ENCODE measurements at regions not wholly inside any gene's neighbourhood (a gene's known extent, or its start where the extent isn't known, plus 50 kb on each side); places are given as distances from the start of the nearest gene placed in this dataset.

- no peak for TF ChIP-seq CEBPB (IDR thresholded peaks at IDR 0.05; ENCODE audit: low read depth, low read length)
- no peak for TF ChIP-seq USF2 (IDR thresholded peaks at IDR 0.05; ENCODE audit: low read depth, low read length)
- no peak for TF ChIP-seq BHLHE40 (IDR thresholded peaks at IDR 0.05; ENCODE audit: low read depth, low read length)
- no peak for TF ChIP-seq CTCF (conservative IDR thresholded peaks at IDR 0.05; ENCODE audit: low read depth, low read length)
- no peak for TF ChIP-seq POLR2A (IDR thresholded peaks at IDR 0.05; ENCODE audit: low read depth, low read length)
- TF ChIP-seq RCOR1 (IDR thresholded peaks at IDR 0.05; ENCODE audit: insufficient replicate concordance, low read length) = no peak
- no peak for TF ChIP-seq MXI1 (IDR thresholded peaks at IDR 0.05; ENCODE audit: borderline replicate concordance, low read depth, low read length)
- TF ChIP-seq RFX5 (IDR thresholded peaks at IDR 0.05; ENCODE audit: low read depth, low read length) = no peak
- TF ChIP-seq RAD21 (IDR thresholded peaks at IDR 0.05; ENCODE audit: low read length) = no peak
- TF ChIP-seq SMC3 (IDR thresholded peaks at IDR 0.05; ENCODE audit: low read depth, low read length) = no peak
Measured at GRCh38 chr20:52798124-52798523, 174.0 kb upstream of the TSHZ2 start.

All from IMR-90 (cell line).